DMS114 treated with DMSO at 0.1 percent for 48 hours (cell line): ENCODE measurements at regions not wholly inside any gene's neighbourhood (a gene's known extent, or its start where the extent isn't known, plus 50 kb on each side); places are given as distances from the start of the nearest gene placed in this dataset.

ENCODE experiments used
- DNase-seq: peaks from one replicate; lab custom pipeline; 2025; ENCODE audit not compliant: unreplicated experiment; lab: John Stamatoyannopoulos, UW

- no peak for DNase-seq
These were observed 63.9 kb upstream of the TANK start for GRCh38 chr2:161096336-161096735.

DNA sequence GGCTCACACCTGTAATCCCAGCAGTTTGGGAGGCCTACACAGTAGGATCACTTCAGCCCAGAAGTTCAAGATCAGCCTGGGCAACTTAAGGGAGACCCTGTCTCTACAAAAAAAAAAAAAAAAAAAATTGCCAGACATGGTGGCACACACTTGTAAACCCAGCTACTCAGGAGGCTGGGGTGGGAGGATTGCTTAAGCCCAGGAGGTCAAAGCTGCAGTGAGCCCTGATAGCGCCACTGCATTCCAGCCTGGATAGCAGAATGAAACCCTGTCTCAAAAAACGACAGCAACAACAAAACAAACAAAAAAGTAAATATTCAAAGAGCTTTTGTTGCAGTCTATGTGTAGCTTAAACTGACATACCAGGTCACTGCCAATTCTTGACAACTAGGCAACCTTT lies 63.1 kb upstream of the TANK start:
- no peak for DNase-seq

DNA sequence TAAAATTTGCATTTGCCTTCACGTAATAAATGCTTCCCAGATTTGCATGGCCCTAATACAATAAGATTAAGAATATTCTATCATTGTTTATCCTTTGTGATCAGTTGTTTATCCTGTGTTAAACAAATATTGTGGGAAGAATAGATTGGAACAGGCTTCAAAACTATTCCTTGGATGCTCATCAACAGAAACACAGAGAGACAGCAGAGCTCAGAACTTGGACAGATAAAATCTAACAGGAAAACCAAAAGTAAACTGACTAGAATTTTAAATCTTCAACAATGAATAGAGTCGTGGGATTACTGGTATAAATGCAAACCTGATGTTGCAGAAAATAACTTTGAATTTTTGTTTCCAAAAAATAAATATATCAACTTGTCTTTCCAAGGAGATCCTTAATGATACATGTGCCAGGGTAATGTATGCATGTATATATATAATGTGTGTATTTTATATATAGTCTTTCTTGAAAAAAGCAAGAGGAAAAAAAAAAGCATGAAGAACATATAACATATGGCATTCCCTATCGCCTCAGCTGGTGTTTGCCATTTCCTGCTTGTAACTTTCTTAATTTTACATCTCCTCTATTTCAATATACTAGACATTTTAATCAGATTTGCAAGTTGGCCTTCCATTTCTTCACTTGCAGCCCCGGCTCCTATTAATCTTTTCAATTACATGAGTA lies 59.9 kb upstream of the TANK start:
- DNase-seq: no peak

DNA sequence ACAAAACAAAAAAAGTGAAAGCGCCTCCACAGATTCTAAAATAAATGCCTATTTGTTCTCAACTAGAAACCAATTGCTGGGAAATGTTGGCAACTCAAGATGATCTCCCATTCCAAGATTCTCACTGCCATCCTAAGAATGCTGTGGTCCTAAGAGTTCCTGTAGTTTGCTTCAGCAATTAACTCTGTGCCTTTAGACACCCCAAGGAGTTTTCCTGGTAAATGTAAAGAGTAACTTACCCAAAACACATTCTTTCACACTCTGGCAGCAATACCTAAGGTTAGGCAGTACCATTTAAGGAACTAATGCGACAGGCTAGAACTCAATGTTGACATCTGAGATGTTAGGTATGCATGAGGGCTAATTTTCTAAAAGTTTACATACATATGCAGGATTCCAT lies 58.8 kb upstream of the TANK start:
- DNase-seq: no peak

GRCh38 chr2:161102770-161103450 lies 57.3 kb upstream of the TANK start:
- no peak for DNase-seq

GRCh38 chr2:161103451-161103831 lies 56.8 kb upstream of the TANK start:
- no peak for DNase-seq

DNA sequence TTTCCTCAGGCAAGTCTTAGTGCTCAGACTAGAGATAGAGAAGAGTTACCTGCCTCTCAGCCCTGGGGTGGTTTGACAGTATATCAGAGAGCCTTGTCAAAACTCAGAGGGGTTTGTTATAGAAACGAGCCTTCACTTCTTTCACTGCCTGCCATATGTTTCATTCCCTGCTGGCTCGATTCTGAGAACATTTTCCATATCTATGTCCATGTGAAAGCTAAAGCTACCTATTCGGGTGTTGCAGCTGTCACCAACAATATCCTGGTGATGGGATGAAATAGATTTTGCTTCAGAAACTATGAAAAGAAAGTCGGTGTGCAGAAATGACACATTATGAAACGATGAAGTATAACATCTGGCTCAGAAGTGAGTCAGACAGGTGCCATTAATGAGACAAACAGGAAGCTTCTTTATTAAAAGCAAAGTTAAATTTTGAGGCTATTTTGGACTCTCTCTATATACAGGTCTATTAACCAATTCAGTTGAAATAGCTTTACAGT lies 56.1 kb upstream of the TANK start:
- no peak for DNase-seq

- no peak for DNase-seq
These were observed 53.0 kb upstream of the TANK start for GRCh38 chr2:161107265-161107664.
